RPMI7951 (cell line): ENCODE measurements at regions not wholly inside any gene's neighbourhood (a gene's known extent, or its start where the extent isn't known, plus 50 kb on each side); places are given as distances from the start of the nearest gene placed in this dataset.
A peak's percentile ranks its signal among the peaks of the same experiment; 100 is the strongest.

ENCODE experiments used
- DNase-seq: peaks from one replicate; pipeline ENCODE4 v3.0.0-alpha.2; 2012; ENCODE audit warnings: low read depth

GRCh38 chr16:65449526-65449925, 327.7 kb upstream of the CDH11 start:
- no peak for DNase-seq

- peak; percentile 47 for DNase-seq
Observed at GRCh38 chr16:65446427-65446826, 324.6 kb upstream of the CDH11 start.

GRCh38 chr16:65445313-65446260, 323.7 kb upstream of the CDH11 start:
- peak; percentile 31 for DNase-seq

- no peak for DNase-seq
Observed at GRCh38 chr16:65441501-65441900, 319.6 kb upstream of the CDH11 start.

GRCh38 chr16:65429504-65430181, 307.8 kb upstream of the CDH11 start:
- DNase-seq: no peak

GRCh38 chr16:65426484-65426883, 304.6 kb upstream of the CDH11 start:
- no peak for DNase-seq

GRCh38 chr16:65422934-65423333, 301.1 kb upstream of the CDH11 start:
- no peak for DNase-seq

- DNase-seq: no peak
Observed at GRCh38 chr16:65421596-65421995, 299.7 kb upstream of the CDH11 start.

- DNase-seq: peak; percentile 54
Observed at GRCh38 chr16:65418435-65418834, 296.6 kb upstream of the CDH11 start.

- DNase-seq: peak; percentile 89
Observed at GRCh38 chr16:65415460-65415859, 293.6 kb upstream of the CDH11 start.

GRCh38 chr16:65414284-65414984, 292.6 kb upstream of the CDH11 start:
- DNase-seq: peak; percentile 98

- no peak for DNase-seq
Observed at GRCh38 chr16:65413861-65414260, 292.0 kb upstream of the CDH11 start.

GRCh38 chr16:65410801-65411200, 288.9 kb upstream of the CDH11 start:
- DNase-seq: peak; percentile 70

GRCh38 chr16:65409510-65409909, 287.6 kb upstream of the CDH11 start:
- peak; percentile 69 for DNase-seq

- no peak for DNase-seq
Observed at GRCh38 chr16:65406933-65407332, 285.1 kb upstream of the CDH11 start.

GRCh38 chr16:65406116-65406515, 284.3 kb upstream of the CDH11 start:
- peak; percentile 76 for DNase-seq

- peak; percentile 74 for DNase-seq
Observed at GRCh38 chr16:65394281-65394680, 272.4 kb upstream of the CDH11 start.

GRCh38 chr16:65392806-65393565, 271.1 kb upstream of the CDH11 start:
- peak; percentile 99 for DNase-seq

GRCh38 chr16:65388592-65388991, 266.7 kb upstream of the CDH11 start:
- DNase-seq: peak; percentile 84

GRCh38 chr16:65386672-65387071, 264.8 kb upstream of the CDH11 start:
- no peak for DNase-seq

- peak; percentile 69 for DNase-seq
Observed at GRCh38 chr16:65384441-65384840, 262.6 kb upstream of the CDH11 start.

GRCh38 chr16:65377195-65377594, 255.3 kb upstream of the CDH11 start:
- DNase-seq: peak; percentile 45
